HG02973 (cell line): ENCODE measurements at regions not wholly inside any gene's neighbourhood (a gene's known extent, or its start where the extent isn't known, plus 50 kb on each side); places are given as distances from the start of the nearest gene placed in this dataset.

ENCODE experiments used
- ATAC-seq: cut with Tn5 transposase; IDR thresholded peaks from one replicate; pipeline ENCODE4 v1.9.1; 2021; ENCODE audit warnings: moderate library complexity; ENCODE audit not compliant: unreplicated experiment

GRCh38 chr14:44720707-44721106, 213.6 kb upstream of the FSCB start:
- no peak for ATAC-seq

- no peak for ATAC-seq
Observed at GRCh38 chr14:44712024-44712815, 205.1 kb upstream of the FSCB start.

GRCh38 chr14:44701563-44702263, 194.6 kb upstream of the FSCB start:
- ATAC-seq: no peak

- no peak for ATAC-seq
Observed at GRCh38 chr14:44700694-44701093, 193.6 kb upstream of the FSCB start.

GRCh38 chr14:44700184-44700583, 193.1 kb upstream of the FSCB start:
- ATAC-seq: no peak

- ATAC-seq: no peak
Observed at GRCh38 chr14:44699391-44699790, 192.3 kb upstream of the FSCB start.

GRCh38 chr14:44669496-44669895, 162.4 kb upstream of the FSCB start:
- ATAC-seq: no peak

- ATAC-seq: no peak
Observed at GRCh38 chr14:44663136-44663535, 156.1 kb upstream of the FSCB start.

GRCh38 chr14:44662250-44662891, 155.3 kb upstream of the FSCB start:
- no peak for ATAC-seq

GRCh38 chr14:44658389-44658696, 151.3 kb upstream of the FSCB start:
- no peak for ATAC-seq

GRCh38 chr14:44657696-44658388, 150.8 kb upstream of the FSCB start:
- no peak for ATAC-seq

GRCh38 chr14:44657203-44657602, 150.1 kb upstream of the FSCB start:
- ATAC-seq: no peak

- ATAC-seq: no peak
Observed at GRCh38 chr14:44654591-44654990, 147.5 kb upstream of the FSCB start.

- ATAC-seq: no peak
Observed at GRCh38 chr14:44653641-44654040, 146.6 kb upstream of the FSCB start.

GRCh38 chr14:44652640-44653039, 145.6 kb upstream of the FSCB start:
- ATAC-seq: no peak

- no peak for ATAC-seq
Observed at GRCh38 chr14:44649061-44649460, 142.0 kb upstream of the FSCB start.

- no peak for ATAC-seq
Observed at GRCh38 chr14:44640416-44640815, 133.3 kb upstream of the FSCB start.

GRCh38 chr14:44639781-44640385, 132.8 kb upstream of the FSCB start:
- no peak for ATAC-seq

GRCh38 chr14:44634692-44635091, 127.6 kb upstream of the FSCB start:
- no peak for ATAC-seq

GRCh38 chr14:44626423-44626822, 119.3 kb upstream of the FSCB start:
- ATAC-seq: no peak

- ATAC-seq: no peak
Observed at GRCh38 chr14:44625098-44625497, 118.0 kb upstream of the FSCB start.
